K562 (cell line): ENCODE measurements at regions not wholly inside any gene's neighbourhood (a gene's known extent, or its start where the extent isn't known, plus 50 kb on each side); places are given as distances from the start of the nearest gene placed in this dataset.

Source experiments
- ATAC-seq: fragments of 200-7000 bp; cut with Tn5 transposase; 3 replicates; pipeline ENCODE4 v1.9.1; 2020; ENCODE audit warnings: moderate library complexity
- BruUV-seq: library from RNA; stranded (reverse); fragments of 400-500 nt; replicated peaks from 2 replicates; lab custom pipeline; 2021; lab: Mats Ljungman, UMichigan
- CTCF ChIA-PET: fragments of 300-600 bp; formaldehyde crosslinking; extraction: SDS; loops from one replicate; lab custom pipeline; 2021; ENCODE audit warnings: low intra/inter-chr PET ratio; lab: Yijun Ruan, JAX
- POLR2A ChIA-PET: fragments of 300-600, 350-650 bp; sonication (Branson Sonifier 250); formaldehyde crosslinking; extraction: SDS; loops from one replicate; lab custom pipeline; 2021; ENCODE audit warnings: antibody characterized with exemption, inconsistent platforms; lab: Yijun Ruan, JAX
- DNase-seq, 4 experiments: peaks; one replicate each; pipeline versions ENCODE4 v3.0.0 to v3.0.0-alpha.2; 2011 to 2018; ENCODE audit warnings: low spot score in 3 of 4, mixed read lengths in 3 of 4; ENCODE audit errors: extremely low read depth in 1 of 4
- FAIRE-seq: peaks from 2 replicates; lab custom pipeline; 2011; peaks lifted over from hg19 to GRCh38; lab: Jason Lieb, UNC
- H2AFZ ChIP-seq: 2 replicates; pipeline ENCODE4 v1.6.0; 2011; ENCODE audit warnings: low read depth, low read length, control low read depth, inconsistent platforms
- H3K27ac ChIP-seq: fragments of 200-600 bp; 3 replicates; pipeline ENCODE4 v1.8.0; 2011; ENCODE audit warnings: low read depth, mild to moderate bottlenecking, control low read depth, inconsistent platforms, low read length, moderate library complexity, mixed read lengths; ENCODE audit errors: extremely low read depth
- H3K27me3 ChIP-seq, 2 experiments: fragments of 300-600 bp in 1 of 2; 2 replicates in 1 of 2; 3 replicates in 1 of 2; pipeline versions ENCODE4 v1.6.0 to v1.8.0; 2011; ENCODE audit warnings: inconsistent platforms in 2 of 2, low read length in 2 of 2, mild to moderate bottlenecking in 1 of 2, mixed read lengths in 1 of 2, moderate library complexity in 1 of 2; ENCODE audit not compliant: control insufficient read depth in 2 of 2, insufficient read depth in 2 of 2
- H3K36me3 ChIP-seq: fragments of 300-600 bp; 3 replicates; pipeline ENCODE4 v1.8.0; 2011; ENCODE audit warnings: mild to moderate bottlenecking, low read length, inconsistent platforms; ENCODE audit not compliant: control insufficient read depth, insufficient read depth
- H3K4me1 ChIP-seq, 2 experiments: fragments of 200-600 bp in 1 of 2; replicated peaks in 1 of 2; 2 replicates in 1 of 2; 3 replicates in 1 of 2; pipeline versions ENCODE4 v1.5.1 to v1.8.0; 2011; ENCODE audit warnings: inconsistent platforms in 2 of 2, low read length in 2 of 2, mild to moderate bottlenecking in 1 of 2, mixed read lengths in 1 of 2, moderate library complexity in 1 of 2; ENCODE audit not compliant: control insufficient read depth in 2 of 2, insufficient read depth in 2 of 2
- H3K4me2 ChIP-seq: 2 replicates; pipeline ENCODE4 v1.6.1; 2011; ENCODE audit warnings: low read length, control low read depth, inconsistent platforms, mixed read lengths; ENCODE audit not compliant: insufficient read depth
- H3K4me3 ChIP-seq: fragments of 200-600 bp; sonication (generic), shearing (Covaris generic); 2 replicates; pipeline ENCODE4 v1.5.1; 2016; ENCODE audit warnings: control low read depth, inconsistent platforms
- H3K79me2 ChIP-seq: fragments of 200-600 bp; 3 replicates; pipeline ENCODE4 v1.8.0; 2011; ENCODE audit warnings: low read length, inconsistent platforms; ENCODE audit not compliant: control insufficient read depth, insufficient read depth
- H3K9ac ChIP-seq, 2 experiments: 2 replicates each; pipeline versions ENCODE4 v1.6.0 to v1.6.1; 2011; ENCODE audit warnings: low read depth in 2 of 2, low read length in 2 of 2, control low read depth in 1 of 2, inconsistent platforms in 1 of 2, mild to moderate bottlenecking in 1 of 2, mixed read lengths in 1 of 2; ENCODE audit not compliant: insufficient read depth in 1 of 2
- H3K9me1 ChIP-seq: one replicate; pipeline ENCODE4 v1.6.0; 2011; ENCODE audit warnings: inconsistent platforms, mild to moderate bottlenecking, low read length, moderate library complexity; ENCODE audit not compliant: control insufficient read depth, insufficient read depth
- H3K9me3 ChIP-seq: replicated peaks from 2 replicates; pipeline ENCODE4 v1.5.1; 2011; ENCODE audit warnings: low read depth, low read length, inconsistent platforms; ENCODE audit not compliant: control insufficient read depth, insufficient read depth
- H4K20me1 ChIP-seq: replicated peaks from 2 replicates; pipeline ENCODE4 v1.6.1; 2011; ENCODE audit warnings: low read length, inconsistent platforms, mixed read lengths; ENCODE audit not compliant: control insufficient read depth, insufficient read depth
- ARID1B ChIP-seq: fragments of 450-650 bp; IDR thresholded peaks from 2 replicates; pipeline ENCODE4 v1.6.1; 2016; ENCODE audit warnings: antibody characterized with exemption, mild to moderate bottlenecking, inconsistent platforms
- BCOR ChIP-seq: fragments of 450-650 bp; IDR thresholded peaks from 2 replicates; pipeline ENCODE4 v1.6.1; 2016
- BMI1 ChIP-seq: fragments of 150-350 bp; IDR thresholded peaks from 2 replicates; pipeline ENCODE4 v1.6.1; 2014; ENCODE audit warnings: low read length
- ELF4 ChIP-seq: fragments of 450-650 bp; formaldehyde crosslinking; IDR thresholded peaks from 2 replicates; pipeline ENCODE4 v1.4.0; 2022; ENCODE audit warnings: missing genetic modification characterization
- GTF2E2 ChIP-seq: fragments of 200-800 bp; sonication (Bioruptor generic); IDR thresholded peaks from 2 replicates; pipeline ENCODE4 v1.6.1; 2016; ENCODE audit warnings: missing genetic modification characterization, missing compliant biosample characterization
- KLF16 ChIP-seq: IDR thresholded peaks from 2 replicates; pipeline ENCODE4 v1.6.1; 2016; ENCODE audit warnings: antibody characterized with exemption
- L3MBTL2 ChIP-seq: fragments of 450-650 bp; IDR thresholded peaks from 2 replicates; pipeline ENCODE4 v1.6.1; 2016; ENCODE audit warnings: mild to moderate bottlenecking, moderate library complexity
- MYBL2 ChIP-seq, 2 experiments: fragments of 450-650 bp in 1 of 2; sonication (generic) in 1 of 2; formaldehyde crosslinking in 1 of 2; IDR thresholded peaks; 2 replicates each; pipeline versions ENCODE4 v1.6.1 to v1.8.1; 2017 to 2022; ENCODE audit warnings: borderline replicate concordance in 1 of 2, inconsistent platforms in 1 of 2, low read depth in 1 of 2, mild to moderate bottlenecking in 1 of 2, missing genetic modification reagents in 1 of 2, moderate library complexity in 1 of 2
- MYNN ChIP-seq, 2 experiments: sonication (generic); formaldehyde crosslinking in 1 of 2; IDR thresholded peaks; 2 replicates each; pipeline versions ENCODE4 v1.5.0 to v1.6.1; 2016 to 2020; ENCODE audit warnings: antibody characterized with exemption in 1 of 2, missing genetic modification reagents in 1 of 2
- RFX5 ChIP-seq: IDR thresholded peaks from 2 replicates; pipeline ENCODE4 v1.6.1; 2011; ENCODE audit warnings: low read depth, mild to moderate bottlenecking, improper control_type of control experiment, low read length
- RNF2 ChIP-seq: sonication (generic); IDR thresholded peaks from 2 replicates; pipeline ENCODE4 v1.6.1; 2016
- VEZF1 ChIP-seq: fragments of 200-800 bp; sonication (Bioruptor generic); IDR thresholded peaks from 2 replicates; pipeline ENCODE4 v1.6.1; 2017; ENCODE audit warnings: missing genetic modification characterization, missing compliant biosample characterization
- ZBTB1 ChIP-seq: sonication (generic); formaldehyde crosslinking; IDR thresholded peaks from 2 replicates; pipeline ENCODE4 v1.8.1; 2023; ENCODE audit warnings: missing genetic modification reagents, low read depth, mild to moderate bottlenecking, borderline replicate concordance
- ZBTB33 ChIP-seq: sonication (generic); formaldehyde crosslinking; IDR thresholded peaks from 2 replicates; pipeline ENCODE4 v1.8.1; 2023; ENCODE audit warnings: mild to moderate bottlenecking, missing genetic modification reagents
- ZNF3 ChIP-seq: fragments of 250-450 bp; sonication (Bioruptor Pico); IDR thresholded peaks from 2 replicates; pipeline ENCODE4 v1.5.0; 2021; ENCODE audit warnings: mild to moderate bottlenecking, moderate library complexity
- ZNF445 ChIP-seq: fragments of 250-450 bp; sonication (Bioruptor Pico); IDR thresholded peaks from 2 replicates; pipeline ENCODE4 v1.4.0; 2020; ENCODE audit warnings: low read depth, mild to moderate bottlenecking, moderate library complexity
- ZNF707 ChIP-seq: fragments of 250-450 bp; sonication (Bioruptor Pico); conservative IDR thresholded peaks from 2 replicates; pipeline ENCODE4 v1.8.0; 2022; ENCODE audit warnings: inconsistent platforms, mild to moderate bottlenecking, moderate library complexity
- WGBS: fragments of 100-300 bp; shearing (Covaris generic); methylation state at CpG from one replicate; pipeline ENCODE4 v1.1.6; 2016; ENCODE audit warnings: low coverage, mixed read lengths; ENCODE audit not compliant: insufficient coverage; ENCODE audit errors: missing lambda C conversion rate; 5-methylcytosine and 5-hydroxymethylcytosine counted together
- in situ Hi-C: fragments of 300-500 bp; cut with MboI; formaldehyde crosslinking; loops from 4 replicates; pipeline ENCODE4 v1.15.0; 2018; ENCODE audit warnings: inconsistent platforms, mixed read lengths
- intact Hi-C: fragments of 100-400 bp; cut with micrococcal nuclease; formaldehyde crosslinking; loops from 2 replicates; pipeline ENCODE4 v1.14.2; 2022
- TF ChIP-seq, protein P1 (sequence below), 2 experiments: fragments of 450-650 bp in 1 of 2; sonication (generic) in 1 of 2; formaldehyde crosslinking; conservative IDR thresholded peaks; 2 replicates each; pipeline versions ENCODE4 v1.4.0 to v1.8.1; 2020 to 2022; ENCODE audit warnings: mild to moderate bottlenecking in 1 of 2, missing genetic modification reagents in 1 of 2
- TF ChIP-seq, protein P2 (sequence below): IDR thresholded peaks from 2 replicates; pipeline ENCODE4 v1.6.1; 2012; ENCODE audit warnings: low read depth, low read length, improper control_type of control experiment, borderline replicate concordance

- FAIRE-seq (no peak), DNase-seq (no peak), ATAC-seq (no peak)
- no peak overlapping the region for H3K4me2 ChIP-seq
- H3K79me2 ChIP-seq: no peaks in the 10 kb centered on the region
- no peak overlapping the region for H2AFZ ChIP-seq
- WGBS: 0% methylated on average over 4 of the region's 4 CpGs
- H4K20me1 ChIP-seq: no peaks in the 10 kb centered on the region
- peaks cover 0 to 19% of the 10 kb centered on the region in 2 experiments; a peak in 2 of 5 replicates for H3K27me3 ChIP-seq
- no peaks in the 10 kb centered on the region for H3K36me3 ChIP-seq
- no peaks in the 10 kb centered on the region for H3K9me3 ChIP-seq
- no TSS peak for BruUV-seq
- H3K9ac ChIP-seq: no peak overlapping the region
- in situ Hi-C loops: no loop called here
- H3K4me3 ChIP-seq: no peak overlapping the region
- POLR2A ChIA-PET: no interaction called here
- TF ChIP-seq L3MBTL2: no peak
- no peak for TF ChIP-seq ELF4 (CRISPR knock-in tag)
- no peak for TF ChIP-seq ZNF707 (CRISPR knock-in tag)
- TF ChIP-seq RNF2: no peak
- TF ChIP-seq MYNN (IDR thresholded peaks at IDR 0.05): no peak
- no peak for TF ChIP-seq MYNN (CRISPR knock-in tag; IDR thresholded peaks at IDR 0.05)
- TF ChIP-seq, protein P1, sequence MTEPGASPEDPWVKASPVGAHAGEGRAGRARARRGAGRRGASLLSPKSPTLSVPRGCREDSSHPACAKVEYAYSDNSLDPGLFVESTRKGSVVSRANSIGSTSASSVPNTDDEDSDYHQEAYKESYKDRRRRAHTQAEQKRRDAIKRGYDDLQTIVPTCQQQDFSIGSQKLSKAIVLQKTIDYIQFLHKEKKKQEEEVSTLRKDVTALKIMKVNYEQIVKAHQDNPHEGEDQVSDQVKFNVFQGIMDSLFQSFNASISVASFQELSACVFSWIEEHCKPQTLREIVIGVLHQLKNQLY (CRISPR knock-in tag; conservative IDR thresholded peaks at IDR 0.05): no peak
- TF ChIP-seq ZBTB1 (CRISPR knock-in tag): no peak
- TF ChIP-seq ZNF3 (CRISPR knock-in tag): no peak
- no peak for TF ChIP-seq ARID1B
- TF ChIP-seq BMI1: no peak
- no peak for TF ChIP-seq ZBTB33 (CRISPR knock-in tag)
- TF ChIP-seq KLF16: no peak
- TF ChIP-seq, protein P2, sequence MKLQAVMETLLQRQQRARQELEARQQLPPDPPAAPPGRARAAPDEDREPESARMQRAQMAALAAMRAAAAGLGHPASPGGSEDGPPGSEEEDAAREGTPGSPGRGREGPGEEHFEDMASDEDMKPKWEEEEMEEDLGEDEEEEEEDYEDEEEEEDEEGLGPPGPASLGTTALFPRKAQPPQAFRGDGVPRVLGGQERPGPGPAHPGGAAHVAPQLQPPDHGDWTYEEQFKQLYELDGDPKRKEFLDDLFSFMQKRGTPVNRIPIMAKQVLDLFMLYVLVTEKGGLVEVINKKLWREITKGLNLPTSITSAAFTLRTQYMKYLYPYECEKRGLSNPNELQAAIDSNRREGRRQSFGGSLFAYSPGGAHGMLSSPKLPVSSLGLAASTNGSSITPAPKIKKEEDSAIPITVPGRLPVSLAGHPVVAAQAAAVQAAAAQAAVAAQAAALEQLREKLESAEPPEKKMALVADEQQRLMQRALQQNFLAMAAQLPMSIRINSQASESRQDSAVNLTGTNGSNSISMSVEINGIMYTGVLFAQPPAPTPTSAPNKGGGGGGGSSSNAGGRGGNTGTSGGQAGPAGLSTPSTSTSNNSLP: no peak
- TF ChIP-seq ZNF445 (CRISPR knock-in tag): no peak
- no peak for TF ChIP-seq RFX5
- no peak for TF ChIP-seq VEZF1 (CRISPR knock-in tag)
- TF ChIP-seq MYBL2 (IDR thresholded peaks at IDR 0.05; ENCODE audit: low read depth): no peak
- no peak for TF ChIP-seq MYBL2 (CRISPR knock-in tag; IDR thresholded peaks at IDR 0.05; ENCODE audit: borderline replicate concordance)
- TF ChIP-seq GTF2E2 (tag): no peak
- no peak for TF ChIP-seq BCOR
- H3K27ac ChIP-seq: no peak overlapping the region
- CTCF ChIA-PET: no interaction called here
- no peaks in the 10 kb centered on the region for H3K4me1 ChIP-seq
- intact Hi-C loops: no loop called here
- no peaks in the 10 kb centered on the region for H3K9me1 ChIP-seq
Observed at GRCh38 chr10:131436458-131436857, 124.9 kb upstream of the TCERG1L start.
